IMR-90 (cell line): ENCODE measurements at regions not wholly inside any gene's neighbourhood (a gene's known extent, or its start where the extent isn't known, plus 50 kb on each side); places are given as distances from the start of the nearest gene placed in this dataset.

ENCODE experiments used
- ATAC-seq: fragments of 200-7000 bp; cut with Tn5 transposase; 2 replicates; pipeline ENCODE4 v1.9.1; 2020; ENCODE audit warnings: low read depth, mild to moderate bottlenecking, moderate library complexity
- BruUV-seq: library from RNA; stranded (reverse); fragments of 400-500 nt; replicated peaks from 2 replicates; lab custom pipeline; 2021; lab: Mats Ljungman, UMichigan
- CTCF ChIA-PET: fragments of 300-600 bp; formaldehyde crosslinking; extraction: SDS; loops from one replicate; lab custom pipeline; 2021; ENCODE audit warnings: antibody characterized with exemption; lab: Yijun Ruan, JAX
- POLR2A ChIA-PET: fragments of 300-600 bp; sonication (Branson Sonifier 250); formaldehyde crosslinking; loops from one replicate; lab custom pipeline; 2022; ENCODE audit warnings: antibody characterized with exemption; ENCODE audit not compliant: unreplicated experiment; lab: Charles Lee
- DNase-seq: peaks from one replicate; pipeline ENCODE4 v3.0.0; 2013
- H2AFZ ChIP-seq: replicated peaks from 2 replicates; pipeline ENCODE3; 2013; ENCODE audit warnings: low read length, mild to moderate bottlenecking; ENCODE audit not compliant: poor library complexity
- H2AK5ac ChIP-seq: 2 replicates; pipeline ENCODE4 v1.6.1; 2013; ENCODE audit warnings: low read depth, low read length, inconsistent platforms
- H2AK9ac ChIP-seq: replicated peaks from 2 replicates; pipeline ENCODE3; 2013; ENCODE audit warnings: mild to moderate bottlenecking, low read depth, low read length, moderate library complexity; ENCODE audit not compliant: poor library complexity
- H2BK120ac ChIP-seq: 2 replicates; pipeline ENCODE4 v1.6.1; 2013; ENCODE audit warnings: low read depth, low read length, inconsistent platforms
- H2BK15ac ChIP-seq: 3 replicates; pipeline ENCODE4 v1.6.1; 2013; ENCODE audit warnings: low read depth, low read length, inconsistent platforms
- H2BK20ac ChIP-seq: 2 replicates; pipeline ENCODE4 v1.6.1; 2013; ENCODE audit warnings: low read depth, mild to moderate bottlenecking, inconsistent platforms, low read length, moderate library complexity
- H2BK5ac ChIP-seq: 2 replicates; pipeline ENCODE4 v1.6.1; 2013; ENCODE audit warnings: mild to moderate bottlenecking, low read depth, low read length, inconsistent platforms; ENCODE audit not compliant: poor library complexity, severe bottlenecking
- H3K14ac ChIP-seq: replicated peaks from 2 replicates; pipeline ENCODE4 v1.6.1; 2013; ENCODE audit warnings: low read depth, low read length, inconsistent platforms
- H3K18ac ChIP-seq: 2 replicates; pipeline ENCODE4 v1.6.1; 2013; ENCODE audit warnings: low read depth, low read length, control low read depth
- H3K23ac ChIP-seq: 2 replicates; pipeline ENCODE4 v1.6.1; 2013; ENCODE audit warnings: low read depth, low read length, inconsistent platforms
- H3K27ac ChIP-seq: 2 replicates; pipeline ENCODE4 v1.5.1; 2013; ENCODE audit warnings: mild to moderate bottlenecking, control low read depth, low read length; ENCODE audit not compliant: insufficient read depth
- H3K27me3 ChIP-seq: 2 replicates; pipeline ENCODE4 v1.6.1; 2013; ENCODE audit warnings: low read length; ENCODE audit not compliant: control insufficient read depth, insufficient read depth
- H3K36me3 ChIP-seq: 2 replicates; pipeline ENCODE4 v1.6.1; 2013; ENCODE audit warnings: low read length, mixed read lengths; ENCODE audit not compliant: control insufficient read depth, insufficient read depth
- H3K4ac ChIP-seq: 2 replicates; pipeline ENCODE4 v1.6.1; 2013; ENCODE audit warnings: low read depth, low read length, inconsistent platforms
- H3K4me1 ChIP-seq: 2 replicates; pipeline ENCODE4 v1.6.1; 2013; ENCODE audit warnings: low read length, mixed read lengths; ENCODE audit not compliant: control insufficient read depth, insufficient read depth
- H3K4me2 ChIP-seq: 2 replicates; pipeline ENCODE4 v1.6.1; 2013; ENCODE audit warnings: low read depth, mild to moderate bottlenecking, control low read depth, low read length, moderate library complexity
- H3K4me3 ChIP-seq: 2 replicates; pipeline ENCODE4 v1.5.1; 2013; ENCODE audit warnings: low read depth, mild to moderate bottlenecking, control low read depth, low read length, moderate library complexity; ENCODE audit not compliant: insufficient read depth
- H3K56ac ChIP-seq: 2 replicates; pipeline ENCODE4 v1.6.1; 2013; ENCODE audit warnings: low read length, inconsistent platforms; ENCODE audit not compliant: insufficient read depth; ENCODE audit errors: extremely low read depth
- H3K79me1 ChIP-seq, 2 experiments: 2 replicates each; pipeline ENCODE4 v1.6.1; 2013; ENCODE audit warnings: low read length in 2 of 2, inconsistent platforms in 1 of 2, low read depth in 1 of 2
- H3K9ac ChIP-seq: 2 replicates; pipeline ENCODE4 v1.6.1; 2013; ENCODE audit warnings: low read depth, low read length, control low read depth
- H3K9me1 ChIP-seq: 2 replicates; pipeline ENCODE4 v1.6.1; 2013; ENCODE audit warnings: low read length, inconsistent platforms; ENCODE audit not compliant: insufficient read depth
- H3K9me3 ChIP-seq: 2 replicates; pipeline ENCODE4 v1.6.1; 2013; ENCODE audit warnings: low read length; ENCODE audit not compliant: control insufficient read depth, insufficient read depth
- H4K20me1 ChIP-seq: 2 replicates; pipeline ENCODE4 v1.6.1; 2013; ENCODE audit warnings: low read length, inconsistent platforms; ENCODE audit not compliant: insufficient read depth
- H4K5ac ChIP-seq: 2 replicates; pipeline ENCODE4 v1.6.1; 2013; ENCODE audit warnings: mild to moderate bottlenecking, low read depth, low read length, control low read depth
- H4K8ac ChIP-seq, 2 experiments: 2 replicates each; pipeline ENCODE4 v1.6.1; 2013; ENCODE audit warnings: low read depth in 2 of 2, low read length in 2 of 2, control low read depth in 1 of 2, inconsistent platforms in 1 of 2
- H4K91ac ChIP-seq: 2 replicates; pipeline ENCODE4 v1.6.1; 2013; ENCODE audit warnings: low read depth, low read length, inconsistent platforms; ENCODE audit not compliant: insufficient read depth
- BHLHE40 ChIP-seq: fragments of 150-350 bp; IDR thresholded peaks from 2 replicates; pipeline ENCODE4 v1.6.1; 2016; ENCODE audit warnings: mild to moderate bottlenecking, low read depth, low read length
- CEBPB ChIP-seq: IDR thresholded peaks from 2 replicates; pipeline ENCODE4 v1.6.1; 2012; ENCODE audit warnings: low read depth, low read length, improper control_type of control experiment
- FOS ChIP-seq: fragments of 150-350 bp; IDR thresholded peaks from 2 replicates; pipeline ENCODE4 v1.6.1; 2016; ENCODE audit warnings: low read depth, low read length
- MAFK ChIP-seq: IDR thresholded peaks from 2 replicates; pipeline ENCODE4 v1.6.1; 2012; ENCODE audit warnings: low read depth, low read length, improper control_type of control experiment
- MXI1 ChIP-seq: IDR thresholded peaks from 2 replicates; pipeline ENCODE4 v1.6.1; 2012; ENCODE audit warnings: low read depth, mild to moderate bottlenecking, low read length, moderate library complexity, borderline replicate concordance
- NFE2L2 ChIP-seq: fragments of 150-350 bp; IDR thresholded peaks from 2 replicates; pipeline ENCODE4 v1.6.1; 2016; ENCODE audit warnings: low read depth, mild to moderate bottlenecking, low read length
- POLR2A ChIP-seq: IDR thresholded peaks from 2 replicates; pipeline ENCODE4 v1.6.1; 2012; ENCODE audit warnings: mild to moderate bottlenecking, low read depth, low read length
- RAD21 ChIP-seq: IDR thresholded peaks from 2 replicates; pipeline ENCODE4 v1.6.1; 2012; ENCODE audit warnings: low read length, improper control_type of control experiment
- RCOR1 ChIP-seq: IDR thresholded peaks from 2 replicates; pipeline ENCODE4 v1.6.1; 2012; ENCODE audit warnings: mild to moderate bottlenecking, low read length, improper control_type of control experiment; ENCODE audit not compliant: insufficient replicate concordance
- SMC3 ChIP-seq: fragments of 150-350 bp; IDR thresholded peaks from 2 replicates; pipeline ENCODE4 v1.6.1; 2016; ENCODE audit warnings: low read depth, mild to moderate bottlenecking, antibody characterized with exemption, low read length, moderate library complexity
- WGBS, 2 experiments: methylation state at CpG; one replicate each; pipeline versions ENCODE4 v1.1.5 to v1.1.7; 2013; ENCODE audit warnings: missing lambda C conversion rate in 2 of 2; ENCODE audit not compliant: insufficient read length in 1 of 2; ENCODE audit errors: extremely low coverage in 2 of 2; 5-methylcytosine and 5-hydroxymethylcytosine counted together
- dilution Hi-C: fragments of 300-500 bp; cut with HindIII; formaldehyde crosslinking; loops from one replicate; pipeline ENCODE4 v1.14.3; 2018; ENCODE audit warnings: low sequenced_read_pairs; ENCODE audit not compliant: unreplicated experiment
- in situ Hi-C: fragments of 300-500 bp; cut with MboI; formaldehyde crosslinking; loops from 3 replicates; pipeline ENCODE4 v1.14.3; 2019; ENCODE audit warnings: low sequenced_read_pairs, inconsistent platforms, mixed read lengths
- intact Hi-C: fragments of 100-400 bp; cut with micrococcal nuclease; formaldehyde crosslinking; loops from 2 replicates; pipeline ENCODE4 v1.10.0; 2022
- TF ChIP-seq, protein P1 (sequence below): fragments of 150-350 bp; IDR thresholded peaks from 2 replicates; pipeline ENCODE4 v1.6.1; 2017; ENCODE audit warnings: mild to moderate bottlenecking, antibody characterized with exemption, low read length, low read depth

DNA sequence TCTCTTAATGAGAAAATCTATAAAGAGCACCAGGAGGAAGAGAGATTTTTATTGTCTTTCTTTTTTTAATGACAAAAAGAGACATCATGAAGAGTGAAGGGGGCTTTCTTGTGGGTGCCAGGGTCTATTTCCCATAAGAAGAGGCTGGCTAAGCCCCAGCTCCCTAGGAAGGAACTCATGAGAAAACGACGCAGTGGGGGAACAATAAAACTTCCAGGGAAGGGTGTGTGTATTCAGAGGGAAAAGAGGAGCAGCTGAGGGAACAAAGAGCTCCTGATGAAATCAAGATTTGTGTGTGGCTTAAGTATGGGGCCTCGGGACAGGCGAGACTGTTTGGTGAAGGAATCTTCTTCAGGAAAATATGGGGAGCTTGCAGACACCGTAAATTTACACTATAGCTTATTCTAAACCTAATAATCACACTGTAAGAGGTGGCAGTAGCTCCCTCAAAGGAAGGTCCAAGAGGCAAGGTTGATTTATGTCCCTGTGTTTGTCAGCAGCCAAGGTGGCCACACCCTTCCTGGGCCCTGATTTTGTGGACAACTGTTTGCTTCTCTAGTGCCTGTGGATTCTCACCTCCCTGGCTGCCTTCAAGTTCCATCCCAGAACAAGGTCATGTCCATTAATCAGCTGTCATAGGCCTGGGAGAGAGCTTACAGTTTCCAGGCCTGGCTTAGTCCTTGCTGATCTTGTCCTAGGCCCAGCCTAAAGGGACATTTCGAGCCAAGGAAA is 615.7 kb downstream of the INSC start:
- Histone ChIP-seq H2BK120ac (0 out of 2 replicates have a peak overlapping the region, but pooled peaks have one; percentile 34), H3K9me1 (no peaks in the 10 kb centered on the region; the same call in 1 of the 2 replicates), H3K9ac (no peak overlapping the region), H3K79me1 (no peaks in the 10 kb centered on the region), H3K4me2 (no peak overlapping the region), H2AK9ac (no peak overlapping the region), H2AK5ac (no peak overlapping the region; the same call in 1 of the 2 replicates), H3K56ac (no peak overlapping the region), H2AFZ (no peak overlapping the region), H3K27me3 (0 out of 2 replicates have a peak, but pooled peaks cover 2% of the 10 kb centered on the region), H3K36me3 (no peaks in the 10 kb centered on the region), H2BK20ac (peak overlapping the region; percentile 44; the same call in 1 of the 2 replicates), H4K20me1 (no peaks in the 10 kb centered on the region), H3K9me3 (no peaks in the 10 kb centered on the region), H3K23ac (peak overlapping the region; percentile 43; the same call in 1 of the 2 replicates), H3K27ac (no peak overlapping the region), H3K4me3 (no peak overlapping the region), H2BK15ac (peak overlapping the region; percentile 53; the same call in 1 of the 3 replicates), H4K5ac (no peak overlapping the region), H3K4ac (peak overlapping the region; percentile 50), H4K8ac (no peak overlapping the region), H3K14ac (0 out of 2 replicates have a peak overlapping the region, but pooled peaks have one; percentile 1), H3K18ac (no peak overlapping the region), H3K4me1 (peaks cover 3% of the 10 kb centered on the region; the same call in 1 of the 2 replicates), H4K91ac (no peak overlapping the region), H2BK5ac (no peak overlapping the region)
- ATAC-seq: no peak
- CTCF ChIA-PET: no interaction called here
- intact Hi-C loops (no loop called here), dilution Hi-C loops (no loop called here), in situ Hi-C loops (no loop called here)
- TF ChIP-seq MAFK: no peak
- no peak for TF ChIP-seq SMC3
- no peak for TF ChIP-seq RAD21
- TF ChIP-seq POLR2A: no peak
- TF ChIP-seq, protein P1, sequence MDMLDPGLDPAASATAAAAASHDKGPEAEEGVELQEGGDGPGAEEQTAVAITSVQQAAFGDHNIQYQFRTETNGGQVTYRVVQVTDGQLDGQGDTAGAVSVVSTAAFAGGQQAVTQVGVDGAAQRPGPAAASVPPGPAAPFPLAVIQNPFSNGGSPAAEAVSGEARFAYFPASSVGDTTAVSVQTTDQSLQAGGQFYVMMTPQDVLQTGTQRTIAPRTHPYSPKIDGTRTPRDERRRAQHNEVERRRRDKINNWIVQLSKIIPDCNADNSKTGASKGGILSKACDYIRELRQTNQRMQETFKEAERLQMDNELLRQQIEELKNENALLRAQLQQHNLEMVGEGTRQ: no peak
- no peak for TF ChIP-seq BHLHE40
- TF ChIP-seq NFE2L2: no peak
- no peak for TF ChIP-seq MXI1
- TF ChIP-seq CEBPB: no peak
- TF ChIP-seq FOS: no peak
- no peak for TF ChIP-seq RCOR1
- no peak for DNase-seq
- POLR2A ChIA-PET: interaction anchor here (0.6 to 1.4 kb wide), 2 partner anchors 16 to 76 kb away, joined by 3 read pairs; no protein-coding TSS in a partner anchor
- no TSS peak for BruUV-seq
- 60% methylated on average over 1 of the region's 6 CpGs; no CpG with 5 or more reads in 1 of the 2 experiments for WGBS, 2 experiments
